Smooth muscle cell (in vitro differentiated cells): ENCODE measurements at regions not wholly inside any gene's neighbourhood (a gene's known extent, or its start where the extent isn't known, plus 50 kb on each side); places are given as distances from the start of the nearest gene placed in this dataset.

Experiments used
- DNase-seq: peaks from one replicate; lab custom pipeline; 2025; ENCODE audit not compliant: unreplicated experiment; lab: John Stamatoyannopoulos, UW
- H2AFZ ChIP-seq: fragments of 200-600 bp; sonication (generic); 2 replicates; pipeline ENCODE4 v1.6.0; 2016; ENCODE audit warnings: antibody characterized with exemption, low read depth, mild to moderate bottlenecking
- H3F3A ChIP-seq: fragments of 200-600 bp; sonication (generic); 2 replicates; pipeline ENCODE4 v1.6.0; 2017; ENCODE audit warnings: antibody characterized with exemption, low read depth
- H3K27ac ChIP-seq: fragments of 200-600 bp; sonication (generic); 2 replicates; pipeline ENCODE4 v1.5.1; 2016; ENCODE audit warnings: low read depth, mild to moderate bottlenecking
- H3K27me3 ChIP-seq: fragments of 200-600 bp; sonication (generic); 2 replicates; pipeline ENCODE4 v1.6.1; 2016; ENCODE audit warnings: low read depth, mild to moderate bottlenecking
- H3K36me3 ChIP-seq: fragments of 200-600 bp; sonication (generic); 2 replicates; pipeline ENCODE4 v1.5.1; 2016; ENCODE audit warnings: low read depth
- H3K4me1 ChIP-seq: fragments of 200-600 bp; sonication (generic); 2 replicates; pipeline ENCODE4 v1.5.1; 2016; ENCODE audit warnings: low read depth
- H3K4me2 ChIP-seq: fragments of 200-600 bp; sonication (generic); 2 replicates; pipeline ENCODE4 v1.6.0; 2016; ENCODE audit warnings: mild to moderate bottlenecking
- H3K4me3 ChIP-seq: fragments of 200-600 bp; sonication (generic); 2 replicates; pipeline ENCODE4 v1.5.1; 2016; ENCODE audit warnings: mild to moderate bottlenecking
- H3K79me2 ChIP-seq: fragments of 200-600 bp; sonication (generic); 2 replicates; pipeline ENCODE4 v1.6.0; 2016; ENCODE audit warnings: low read depth, mild to moderate bottlenecking
- H3K9ac ChIP-seq: fragments of 200-600 bp; sonication (generic); 2 replicates; pipeline ENCODE4 v1.6.0; 2016; ENCODE audit warnings: low read depth
- H3K9me3 ChIP-seq: fragments of 200-600 bp; sonication (generic); replicated peaks from 2 replicates; pipeline ENCODE4 v1.5.1; 2016; ENCODE audit warnings: low read depth
- H4K20me1 ChIP-seq: fragments of 200-600 bp; sonication (generic); 2 replicates; pipeline ENCODE4 v1.6.0; 2016; ENCODE audit warnings: low read depth
- CTCF ChIP-seq: fragments of 200-600 bp; sonication (generic); IDR thresholded peaks from 2 replicates; pipeline ENCODE4 v1.5.1; 2017; ENCODE audit warnings: borderline replicate concordance, mild to moderate bottlenecking, antibody characterized with exemption; ENCODE audit not compliant: insufficient read depth, poor library complexity, severe bottlenecking
- WGBS: methylation state at CpG from one replicate; pipeline ENCODE4 v1.1.7; 2016; ENCODE audit warnings: low lambda C conversion rate; 5-methylcytosine and 5-hydroxymethylcytosine counted together

GRCh38 chr22:49048591-49048990 is 779.1 kb downstream of the BRD1 start:
- no peaks in the 10 kb centered on the region for H3F3A ChIP-seq
- no peak overlapping the region for H3K4me2 ChIP-seq
- H3K27ac ChIP-seq: no peak overlapping the region
- no peaks in the 10 kb centered on the region for H3K9me3 ChIP-seq
- no peak overlapping the region for H3K4me3 ChIP-seq
- H3K27me3 ChIP-seq: peaks cover 20% of the 10 kb centered on the region
- H2AFZ ChIP-seq: no peak overlapping the region
- no peak for TF ChIP-seq CTCF
- no peaks in the 10 kb centered on the region for H3K79me2 ChIP-seq
- no peak overlapping the region for H3K9ac ChIP-seq
- 81% methylated on average over 11 of the region's 11 CpGs for WGBS
- DNase-seq: no peak
- H4K20me1 ChIP-seq: no peaks in the 10 kb centered on the region
- no peaks in the 10 kb centered on the region for H3K4me1 ChIP-seq
- no peaks in the 10 kb centered on the region for H3K36me3 ChIP-seq

- Histone ChIP-seq H4K20me1 (no peaks in the 10 kb centered on the region), H3K27me3 (peaks cover 20% of the 10 kb centered on the region), H3K9ac (no peak overlapping the region), H3K27ac (no peak overlapping the region), H3K4me1 (no peaks in the 10 kb centered on the region), H3K9me3 (no peaks in the 10 kb centered on the region), H3K36me3 (no peaks in the 10 kb centered on the region), H3K79me2 (no peaks in the 10 kb centered on the region), H2AFZ (no peak overlapping the region), H3F3A (no peaks in the 10 kb centered on the region), H3K4me3 (no peak overlapping the region), H3K4me2 (no peak overlapping the region)
- 92% methylated on average over 5 of the region's 5 CpGs for WGBS
- no peak for TF ChIP-seq CTCF
- DNase-seq: no peak
These were observed 780.2 kb downstream of the BRD1 start for GRCh38 chr22:49047447-49047846.

- H3K27me3 ChIP-seq: peaks cover 20% of the 10 kb centered on the region
- no peak overlapping the region for H3K4me2 ChIP-seq
- 51% methylated on average over 17 of the region's 17 CpGs for WGBS
- H3K9me3 ChIP-seq: no peaks in the 10 kb centered on the region
- no peaks in the 10 kb centered on the region for H3K79me2 ChIP-seq
- H3F3A ChIP-seq: no peaks in the 10 kb centered on the region
- no peak overlapping the region for H2AFZ ChIP-seq
- no peak overlapping the region for H3K4me3 ChIP-seq
- H3K9ac ChIP-seq: no peak overlapping the region
- no peak overlapping the region for H3K27ac ChIP-seq
- no peak for DNase-seq
- no peaks in the 10 kb centered on the region for H3K36me3 ChIP-seq
- no peaks in the 10 kb centered on the region for H3K4me1 ChIP-seq
- no peaks in the 10 kb centered on the region for H4K20me1 ChIP-seq
- TF ChIP-seq CTCF: peak; percentile 45
These were observed 780.9 kb downstream of the BRD1 start for GRCh38 chr22:49046546-49047361.
